ENCODE measurements at regions not wholly inside any gene's neighbourhood (a gene's known extent, or its start where the extent isn't known, plus 50 kb on each side); places are given as distances from the start of the nearest gene placed in this dataset.
"Not testable (repeated sequence)": the region's sequence is repeated elsewhere in the genome, so short reads cannot be mapped to it uniquely, and the experiment has no call there.

DNA sequence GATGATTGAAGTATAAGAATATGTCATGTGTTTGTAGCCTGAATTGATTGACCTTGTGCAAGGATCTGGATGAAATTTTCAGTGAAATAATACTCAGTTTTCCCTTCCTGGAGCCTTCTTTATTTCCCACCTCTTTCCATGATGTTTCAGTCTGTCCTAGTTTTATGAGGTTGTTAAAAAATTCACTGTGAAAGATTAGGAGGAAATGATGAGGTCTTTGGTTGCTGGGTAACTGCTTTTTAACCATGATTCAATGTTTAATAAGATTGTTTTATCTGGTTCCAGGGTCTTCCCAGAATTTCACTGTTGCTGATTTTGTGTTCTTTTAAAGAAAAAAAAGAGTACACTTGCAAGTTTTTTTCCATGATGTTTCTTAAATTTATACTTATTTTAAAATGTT, 221.5 kb downstream of the MBL2 start:
- no peak for DNase-seq

DNA sequence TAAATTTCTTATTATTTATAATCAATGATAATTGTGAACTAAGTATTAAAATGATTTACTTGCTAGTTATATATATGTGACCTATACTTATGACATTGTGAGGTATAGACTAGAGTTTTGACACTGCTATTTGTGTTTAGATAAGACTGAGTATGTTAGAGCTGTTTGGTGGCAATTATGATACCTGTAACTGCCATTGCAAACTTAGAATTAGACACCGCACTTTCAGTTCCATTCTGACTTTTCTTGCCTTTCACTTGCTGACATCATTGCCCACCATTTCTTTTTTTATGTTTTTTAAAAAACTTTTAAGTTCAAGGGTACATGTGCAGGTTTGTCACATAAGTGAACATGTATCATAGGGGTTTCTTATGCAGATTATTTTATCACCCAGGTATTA, 214.5 kb downstream of the MBL2 start:
- no peak for DNase-seq

DNA sequence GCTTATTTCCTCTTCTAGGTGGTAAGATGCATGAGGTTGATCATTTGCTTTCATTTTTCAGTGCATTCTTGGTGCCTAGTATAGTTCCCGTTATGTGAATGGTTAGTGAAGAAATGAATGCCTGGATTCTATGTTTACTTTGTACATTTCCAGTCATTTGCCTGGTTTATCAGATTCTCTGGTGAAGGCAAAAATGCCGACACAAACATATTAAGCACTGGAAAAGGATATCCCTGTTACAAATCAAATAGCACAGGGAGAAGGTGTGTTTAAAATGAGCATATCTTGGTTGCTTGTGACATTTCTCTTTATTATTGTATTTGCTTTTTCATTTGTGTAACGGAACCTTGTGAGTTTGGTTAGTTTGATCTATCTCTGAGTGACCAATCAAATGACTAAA, 211.3 kb downstream of the MBL2 start:
- DNase-seq = no peak

DNA sequence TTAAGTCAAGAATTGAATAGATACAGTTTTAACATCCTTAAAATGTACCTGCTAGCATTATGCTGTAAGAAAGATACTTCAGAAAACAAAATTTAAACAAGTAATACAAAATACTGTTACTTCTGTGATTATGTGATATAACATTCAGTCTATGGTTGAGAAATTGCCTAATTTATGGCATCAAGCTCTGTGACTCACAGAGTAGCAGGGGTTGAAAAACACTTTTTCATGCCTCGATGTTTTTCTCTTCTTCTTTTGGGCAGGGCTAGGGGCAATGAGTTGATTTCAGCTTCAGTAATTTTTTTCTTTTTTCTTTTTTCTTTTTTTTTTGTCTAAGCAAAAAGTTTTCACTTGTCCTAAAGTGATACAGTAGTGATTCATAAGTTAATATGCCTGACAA, 209.2 kb downstream of the MBL2 start:
- DNase-seq = no peak

DNA sequence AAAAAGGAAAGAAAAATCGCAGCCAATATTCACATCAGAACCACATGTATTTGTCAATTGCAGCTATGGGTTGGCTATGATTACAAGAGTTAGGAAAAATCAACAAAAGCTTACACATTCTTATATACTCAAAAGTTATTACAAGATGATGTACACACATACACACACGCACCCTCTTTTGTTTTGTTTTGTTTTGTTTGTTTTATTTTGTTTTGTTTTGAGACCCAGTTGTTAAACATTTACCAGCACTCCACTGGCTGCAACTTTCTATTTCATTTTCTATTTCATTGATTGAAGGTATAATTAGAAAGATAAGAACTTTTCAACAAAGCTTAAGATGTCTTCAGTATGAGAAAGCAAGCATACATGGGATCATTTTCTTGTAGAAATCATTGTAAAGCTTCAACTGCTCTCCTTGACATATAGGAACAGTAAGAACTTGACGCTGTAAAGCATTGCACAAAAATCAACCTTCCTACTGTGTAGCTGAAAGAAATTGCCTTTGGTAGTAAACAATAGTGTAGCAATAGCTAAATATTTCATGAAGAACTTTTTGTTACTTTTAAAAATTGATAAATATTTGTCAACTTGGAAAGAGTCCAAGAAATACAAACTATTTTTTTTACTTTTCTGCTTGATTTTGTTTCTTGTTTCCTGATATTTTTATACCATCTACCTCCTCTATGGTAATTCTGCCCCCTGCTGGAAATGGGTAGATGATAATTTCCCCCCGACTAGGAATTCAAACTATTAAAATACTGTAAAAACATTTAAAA, 205.9 kb downstream of the MBL2 start:
- no peak for DNase-seq

DNA sequence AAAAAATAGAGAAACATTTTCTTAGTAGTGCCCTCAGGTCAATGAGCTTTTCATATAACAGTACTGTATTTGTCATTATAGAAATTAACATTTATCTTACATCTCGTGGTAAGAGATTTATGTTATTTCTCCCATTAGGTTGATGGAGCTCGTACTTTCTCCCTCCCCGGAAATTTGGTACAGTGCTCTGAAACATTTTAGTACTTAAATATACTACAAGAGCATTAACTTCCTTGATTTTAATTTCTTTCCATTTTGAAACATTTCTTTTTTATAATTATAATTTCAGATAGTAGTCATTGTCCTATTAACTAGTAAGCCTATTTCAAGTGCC, 205.4 kb downstream of the MBL2 start:
- no peak for DNase-seq

DNA sequence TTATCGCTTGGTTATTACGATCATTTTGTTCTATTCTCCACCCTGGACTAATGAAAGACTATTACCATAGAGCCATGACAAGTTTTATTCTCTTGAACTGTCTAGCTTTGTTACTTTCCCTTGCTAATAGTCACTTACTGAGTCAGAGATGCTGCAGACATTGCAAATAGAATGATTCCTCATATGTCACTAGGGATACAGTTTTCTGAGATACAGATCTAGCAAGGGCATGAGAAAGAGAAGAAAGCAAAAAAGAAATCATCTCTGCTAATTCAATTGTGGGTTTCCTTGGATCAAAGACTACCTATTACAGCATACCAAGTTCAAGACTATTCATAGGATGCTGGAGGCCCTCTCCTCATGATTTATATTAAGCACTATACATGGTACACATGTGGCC, 204.3 kb downstream of the MBL2 start:
- no peak for DNase-seq

DNA sequence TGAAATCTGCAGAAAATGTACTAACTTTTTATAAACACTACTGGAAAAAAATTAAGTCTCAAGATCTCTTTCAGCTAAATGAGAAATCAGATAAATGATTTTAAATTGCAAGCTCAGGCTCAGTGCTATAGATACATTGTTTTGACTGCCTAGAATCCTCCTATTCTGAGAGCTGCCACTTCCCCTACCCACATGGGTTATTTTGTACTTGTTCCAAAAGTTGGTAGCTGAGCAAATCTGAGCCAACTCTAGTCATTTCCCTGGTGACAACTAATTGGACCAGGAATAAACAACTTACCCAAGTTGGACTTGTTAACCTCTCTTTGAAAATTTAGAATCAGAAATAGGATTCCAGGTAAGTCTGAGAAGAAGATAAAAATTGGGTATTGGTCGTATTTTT, 202.1 kb downstream of the MBL2 start:
- no peak for DNase-seq

DNA sequence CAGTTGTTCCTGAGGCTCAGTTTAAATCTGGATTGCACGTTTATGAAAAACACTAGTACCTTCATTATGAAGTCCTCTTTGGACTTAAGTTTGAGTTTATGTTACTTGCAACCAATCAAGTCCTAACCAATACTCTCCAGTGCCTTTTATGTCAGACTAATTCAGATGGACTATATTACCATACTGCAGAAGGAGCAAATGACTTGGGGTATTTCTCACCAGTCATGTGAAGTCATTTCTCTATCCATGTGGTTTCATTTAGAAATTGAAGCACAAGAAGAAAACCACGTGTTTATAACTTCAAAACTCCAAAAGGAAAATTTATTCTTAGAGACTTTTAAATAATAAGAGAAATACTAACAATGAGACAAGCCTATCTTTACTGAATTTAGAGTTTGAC, 201.6 kb downstream of the MBL2 start:
- no peak for DNase-seq

DNA sequence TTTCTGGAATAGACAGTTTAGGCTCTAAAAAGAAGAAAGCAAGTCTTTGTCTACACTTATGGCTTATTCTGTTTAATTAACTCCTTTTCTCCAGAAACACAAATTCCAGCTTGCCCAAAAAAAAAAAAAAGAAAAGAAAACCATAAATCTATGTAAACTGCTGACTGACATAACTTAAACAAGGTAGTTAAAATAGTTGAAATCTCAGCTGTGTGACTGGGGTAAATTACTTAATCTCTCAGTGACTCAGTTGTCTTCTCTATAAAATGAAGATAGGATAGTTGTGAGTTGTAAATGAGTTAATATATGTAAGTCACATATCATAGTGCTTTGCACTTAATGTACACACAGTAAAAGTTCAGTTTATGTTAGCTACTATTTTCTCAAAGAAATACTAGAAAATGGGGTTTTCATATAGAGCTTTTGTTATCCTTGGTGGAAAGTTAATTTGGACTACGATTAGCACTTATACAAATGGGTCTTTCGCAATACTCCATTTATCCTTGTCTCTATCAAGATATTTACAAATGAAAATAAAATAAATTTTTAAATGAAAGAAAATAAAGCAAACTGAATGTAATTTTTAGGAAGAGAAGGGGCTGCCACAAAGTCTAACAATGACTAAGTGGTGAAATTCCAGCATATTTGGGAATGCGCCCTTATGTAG, 200.9 kb downstream of the MBL2 start:
- no peak for DNase-seq

DNA sequence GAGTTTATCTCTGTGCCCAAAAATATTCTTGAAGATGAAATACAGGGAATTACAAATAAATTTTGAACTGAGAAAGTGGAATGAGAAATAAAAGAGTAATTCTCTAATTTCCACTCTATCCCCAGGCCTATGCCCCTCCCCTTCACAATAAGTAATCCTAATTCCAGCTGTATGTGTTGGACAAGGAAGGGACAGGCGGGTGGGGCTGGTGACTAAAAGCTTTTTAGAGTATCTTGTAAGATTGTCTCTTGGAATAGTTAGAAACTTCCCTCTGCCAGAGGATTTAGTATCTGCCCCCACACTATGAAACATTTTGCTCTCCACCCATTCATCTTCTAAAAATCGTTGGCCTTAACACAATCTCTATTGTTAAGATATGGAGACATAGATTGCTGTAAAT, 199.2 kb downstream of the MBL2 start:
- DNase-seq = no peak

DNA sequence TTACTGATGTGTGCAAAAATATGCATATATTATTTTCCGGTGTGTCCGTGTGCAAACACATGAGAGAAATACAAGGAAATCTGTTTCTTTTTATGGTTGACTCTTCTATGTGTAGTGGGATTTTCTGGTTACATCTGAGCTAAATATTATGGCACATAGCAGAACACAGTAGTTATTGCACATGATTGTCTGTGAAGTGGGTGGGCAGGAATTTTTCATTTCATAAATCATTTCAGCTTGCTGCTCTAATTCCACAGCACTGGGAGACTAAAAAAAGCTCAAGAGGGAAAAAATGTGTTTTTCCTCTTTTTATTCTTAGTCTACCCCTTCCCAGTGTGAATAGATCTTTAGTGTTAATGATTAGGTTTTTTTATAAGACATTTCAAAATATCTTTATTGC, 197.9 kb downstream of the MBL2 start:
- DNase-seq = no peak

DNA sequence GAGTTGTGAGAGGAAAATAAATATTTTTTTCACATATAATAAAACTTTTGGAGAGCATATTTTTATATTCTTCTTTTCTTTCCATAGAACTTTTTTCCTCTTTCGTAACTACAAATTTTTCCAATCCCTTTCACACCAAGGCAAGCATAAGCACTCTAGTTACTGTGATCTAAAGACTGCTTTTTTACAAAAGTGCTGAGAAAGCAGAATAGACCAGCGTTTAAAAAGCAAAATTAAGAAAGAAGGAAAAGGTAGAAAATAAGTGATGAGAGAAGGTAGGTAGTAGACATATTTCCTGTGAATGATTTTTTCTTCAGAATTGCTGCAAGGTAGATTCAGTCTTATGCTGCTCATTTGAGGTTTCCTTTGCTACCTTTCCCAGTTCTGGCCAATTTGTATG, 195.5 kb downstream of the MBL2 start:
- DNase-seq = no peak

DNA sequence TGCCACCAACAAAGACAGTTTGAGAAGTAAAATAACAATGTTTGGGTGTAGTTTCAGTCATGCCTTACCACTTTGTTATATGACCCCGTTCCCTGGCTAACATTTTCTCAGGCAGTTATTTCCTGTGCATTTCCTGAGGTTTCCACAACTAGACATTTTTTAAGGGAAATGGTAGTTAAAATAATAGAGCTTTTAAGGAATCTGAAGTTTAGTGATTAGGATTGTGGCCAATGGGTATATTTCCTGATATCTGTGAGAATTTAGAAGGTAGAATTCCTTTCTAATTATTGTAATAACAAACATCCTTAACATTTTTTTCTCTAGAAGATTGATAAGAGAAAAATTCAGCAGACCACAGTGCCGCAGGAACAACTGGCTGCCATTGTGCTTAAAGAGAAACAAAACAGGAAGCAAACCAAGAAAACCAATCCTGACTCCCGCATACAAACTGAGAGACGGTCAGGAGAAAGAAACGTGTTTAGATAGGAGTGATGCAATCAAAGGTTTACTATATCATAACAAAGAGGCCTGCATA, 193.6 kb downstream of the MBL2 start:
- DNase-seq = no peak

DNA sequence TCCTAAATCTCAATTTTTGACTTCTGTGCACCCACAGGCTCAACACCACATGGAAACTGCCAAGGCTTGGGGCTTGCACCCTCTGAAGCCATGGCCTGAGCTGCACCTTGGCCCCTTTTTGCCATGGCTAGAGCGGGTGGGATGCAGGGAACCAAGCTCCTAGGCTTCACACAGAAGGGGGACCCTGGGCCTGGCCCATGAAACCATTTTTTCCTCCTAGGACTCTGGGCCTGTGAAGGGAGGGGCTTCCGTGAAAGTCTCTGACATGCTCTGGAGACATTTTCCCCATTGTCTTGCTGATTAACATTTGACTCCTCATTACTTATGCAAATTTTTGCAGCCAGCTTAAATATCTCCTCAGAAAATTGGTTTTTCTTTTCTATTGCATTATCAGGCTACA, 190.9 kb downstream of the MBL2 start:
- DNase-seq = not testable (repeated sequence)

DNA sequence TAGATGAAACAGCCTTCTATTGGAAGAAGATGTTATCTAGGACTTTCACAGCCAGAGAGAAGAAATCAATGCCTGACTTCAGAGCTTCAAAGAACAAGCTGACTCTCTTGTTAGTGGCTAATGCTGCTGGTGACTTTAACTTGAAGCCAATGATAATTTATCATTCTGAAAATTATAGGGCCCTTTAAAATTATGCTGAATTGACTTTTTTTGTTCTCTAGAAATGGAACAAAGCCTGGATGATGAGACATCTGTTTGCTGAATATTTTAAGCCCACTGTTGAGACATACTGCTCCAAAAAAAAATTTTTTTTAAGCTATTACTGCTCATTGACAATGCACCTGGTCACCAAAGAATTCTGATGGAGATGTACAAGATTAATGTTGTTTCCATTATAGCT, 189.2 kb downstream of the MBL2 start:
- DNase-seq = no peak

DNA sequence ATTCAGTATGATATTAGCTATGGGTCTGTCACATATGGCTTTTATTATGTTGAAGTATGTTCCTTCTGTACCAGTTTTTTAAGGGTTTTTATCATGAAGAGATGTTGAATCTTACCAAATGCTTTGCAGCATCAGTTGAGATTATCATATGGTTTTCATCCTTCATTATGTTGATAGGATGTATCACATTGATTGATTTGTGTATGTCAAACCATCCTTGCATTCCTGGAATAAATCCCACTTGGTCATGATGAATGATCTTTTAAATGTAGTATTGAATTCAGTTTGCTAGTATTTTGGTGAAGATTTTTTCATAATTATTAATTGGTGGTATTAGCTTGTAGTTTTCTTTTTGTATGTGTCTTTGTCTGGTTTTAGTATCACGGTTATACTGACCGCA, 185.9 kb downstream of the MBL2 start:
- DNase-seq = no peak

DNA sequence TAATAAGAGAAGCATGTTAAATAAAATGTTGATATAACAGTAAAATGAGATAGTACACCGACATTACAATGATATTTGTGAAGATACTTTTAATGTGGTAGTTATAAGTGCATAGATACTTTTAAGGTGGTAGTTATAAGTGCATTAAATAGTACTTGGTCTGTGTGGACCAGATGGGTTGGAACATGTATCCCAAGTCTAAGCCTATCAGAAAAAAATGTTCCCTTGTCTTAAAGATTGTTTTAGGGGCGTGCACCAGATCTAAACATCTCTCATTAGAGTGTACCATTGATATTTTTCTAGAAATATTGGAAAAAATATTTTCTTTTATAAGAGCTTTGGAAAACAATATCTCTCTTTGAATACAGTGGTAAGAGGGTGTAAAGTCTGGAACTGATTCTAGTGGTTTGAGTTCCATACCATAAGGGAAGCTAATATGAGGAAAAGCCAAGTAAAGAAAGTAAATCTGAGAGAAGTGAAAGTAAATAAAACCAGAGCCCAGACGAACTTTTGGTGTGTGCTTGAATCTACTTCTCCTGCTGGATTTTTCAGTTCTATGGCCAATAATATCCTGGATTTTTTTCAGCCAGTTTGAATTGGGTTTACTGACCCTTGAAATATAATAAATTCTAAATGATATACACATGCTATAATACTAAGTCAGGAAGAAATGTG, 175.3 kb downstream of the MBL2 start:
- DNase-seq = no peak

DNA sequence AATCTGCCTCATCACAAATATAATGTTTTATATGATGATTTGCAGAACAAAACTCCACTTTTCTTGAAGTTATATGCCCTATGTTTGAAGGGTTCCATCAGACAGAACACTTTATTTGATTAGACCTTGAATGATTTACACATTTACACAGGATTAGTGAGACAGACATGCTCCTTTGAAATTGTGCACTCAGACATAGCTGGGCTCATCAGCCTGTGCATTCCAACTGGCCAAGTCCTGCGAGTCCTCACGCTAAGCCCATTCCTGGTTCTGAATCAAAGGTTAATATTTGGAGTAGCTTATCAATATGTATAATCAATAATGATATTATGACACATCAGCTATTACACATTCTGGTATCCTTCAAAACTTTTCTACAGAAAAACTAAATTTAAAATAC, 173.6 kb downstream of the MBL2 start:
- no peak for DNase-seq

DNA sequence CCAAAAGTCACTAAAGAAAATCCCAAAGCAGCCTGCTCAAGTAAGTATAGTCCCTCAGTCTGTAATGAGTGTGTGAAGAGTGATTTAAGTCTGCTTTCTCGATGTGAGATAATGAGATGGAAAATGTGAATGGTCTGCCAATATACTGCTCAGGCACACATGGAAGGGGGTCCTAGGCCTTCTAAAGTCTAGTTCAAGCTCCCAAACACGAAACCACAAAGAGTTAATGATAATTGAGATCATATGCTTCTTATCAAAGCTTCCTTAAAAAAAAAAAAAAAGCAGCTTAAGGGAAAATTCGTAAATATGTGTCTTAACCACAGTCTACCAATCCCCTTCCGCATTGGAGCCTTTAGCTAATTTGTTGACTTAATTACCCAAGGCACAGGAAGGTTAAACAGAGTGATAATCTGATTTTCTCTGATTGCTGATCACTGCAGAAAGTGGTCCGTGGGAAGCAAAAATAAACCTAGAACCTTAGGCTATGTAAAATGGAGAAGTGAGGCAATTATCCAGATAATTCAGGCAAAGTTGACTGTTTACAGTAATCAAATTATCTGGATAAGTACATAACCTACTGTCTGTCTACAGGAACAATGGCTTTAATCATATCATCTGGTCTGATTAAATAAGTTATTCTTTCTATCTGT, 172.9 kb downstream of the MBL2 start:
- DNase-seq = no peak

DNA sequence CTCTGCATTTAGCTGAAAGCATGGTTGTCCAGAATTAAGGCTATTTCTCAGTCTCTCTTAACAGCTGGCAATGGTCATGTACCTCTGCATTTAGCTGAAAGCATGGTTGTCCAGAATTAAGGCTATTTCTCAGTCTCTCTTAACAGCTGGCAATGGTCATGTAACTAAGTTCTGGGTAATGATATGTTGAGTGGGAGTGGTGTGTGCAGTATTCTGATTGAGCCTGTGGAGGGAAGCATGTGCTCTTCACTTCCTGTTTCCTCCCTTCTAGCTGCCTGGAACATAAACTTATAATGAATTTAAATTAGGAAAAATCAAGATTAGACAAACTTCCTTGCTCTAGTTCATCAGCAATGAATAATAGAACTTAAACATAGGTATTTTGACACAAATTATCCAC, 168.5 kb downstream of the MBL2 start:
- DNase-seq = not testable (repeated sequence)

DNA sequence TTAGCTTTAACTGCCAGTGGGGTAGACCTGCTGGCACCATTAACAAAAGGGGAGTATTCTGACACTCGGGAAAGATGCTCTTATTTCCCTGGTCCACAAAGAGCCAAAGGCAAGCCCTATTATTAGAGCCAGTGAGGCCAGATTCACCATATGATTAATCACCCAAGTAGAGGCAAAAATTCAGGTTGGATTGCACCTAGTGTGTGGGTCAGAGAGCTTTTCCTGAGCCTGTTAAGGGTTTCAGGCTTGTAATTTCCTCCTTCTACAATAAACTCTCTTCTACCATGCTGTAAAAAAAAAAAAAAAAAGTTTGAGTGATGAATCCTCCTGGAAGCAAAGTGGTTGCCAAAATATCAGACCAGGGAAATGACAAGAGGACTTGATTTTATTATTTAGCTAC, 163.5 kb downstream of the MBL2 start:
- no peak for DNase-seq

DNA sequence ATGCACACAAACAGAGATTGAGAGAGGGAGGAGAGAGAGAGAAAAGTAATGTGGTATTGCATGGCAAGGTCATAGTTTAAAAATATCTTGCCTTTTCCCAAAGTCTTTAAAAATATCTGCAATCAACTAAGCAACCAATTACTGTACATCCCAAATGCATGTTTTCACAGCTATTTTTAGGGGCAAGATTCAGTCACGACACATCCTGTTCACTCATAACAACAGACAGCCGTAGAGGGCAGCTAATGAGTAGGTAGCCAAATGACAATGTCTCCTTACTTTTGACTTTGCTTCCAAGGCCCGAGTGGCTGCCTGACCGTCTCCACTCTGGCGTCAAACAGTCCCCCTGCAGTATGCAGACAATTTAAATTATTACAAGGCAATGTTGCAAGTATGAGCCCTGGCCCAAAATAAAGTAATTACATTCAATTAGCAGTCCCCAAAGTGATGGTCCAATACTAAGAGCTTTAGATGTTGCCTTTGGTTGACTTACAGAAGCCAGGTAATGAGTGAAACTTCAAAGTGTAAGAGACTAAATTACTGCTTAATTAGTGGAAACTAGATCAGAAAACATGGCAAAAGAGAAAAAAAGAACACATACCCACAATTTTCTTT, 162.9 kb downstream of the MBL2 start:
- DNase-seq = no peak

Data from activated T-cell treated with anti-CD3 and anti-CD28 coated beads, Interleukin-2, amount 50 U/mL, for 48 hours (primary cell).